ENCODE measurements at regions not wholly inside any gene's neighbourhood (a gene's known extent, or its start where the extent isn't known, plus 50 kb on each side); places are given as distances from the start of the nearest gene placed in this dataset.

DNA sequence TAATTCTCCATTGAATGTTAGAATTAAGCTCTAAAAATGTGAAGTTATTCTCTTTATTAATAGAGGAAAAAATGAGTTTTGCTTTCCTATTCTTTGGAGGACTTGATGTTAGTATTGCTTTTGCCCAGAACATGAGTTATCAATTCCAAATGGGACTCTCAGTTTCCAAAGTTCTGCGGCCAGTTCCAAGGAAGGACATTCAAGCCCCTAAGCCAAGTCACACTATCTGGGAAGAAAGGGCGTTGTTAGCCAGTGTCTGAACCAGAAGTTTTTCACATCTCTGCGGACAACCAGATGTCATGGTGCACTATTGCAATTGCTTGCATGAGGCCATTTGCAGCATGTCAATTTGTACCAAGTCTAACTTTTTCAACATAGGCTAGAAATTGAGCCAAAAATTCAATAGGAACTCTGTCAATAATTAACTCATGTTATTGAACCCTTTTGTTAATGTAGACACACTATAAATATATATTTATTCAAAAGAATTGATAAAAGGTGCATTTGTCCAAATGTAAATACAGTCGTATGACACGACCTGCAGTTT, 183.3 kb upstream of the PIK3R1 start:
- Mint-ChIP-seq H3K4me3 (ENCODE audit: low read depth, unreplicated experiment) (no peak overlapping the region), H3K27ac (ENCODE audit: unreplicated experiment) (no peak overlapping the region), H3K27me3 (ENCODE audit: unreplicated experiment) (no peaks in the 10 kb centered on the region), H3K4me1 (ENCODE audit: low read depth, unreplicated experiment) (peaks cover 46% of the 10 kb centered on the region), H3K36me3 (ENCODE audit: insufficient read depth, unreplicated experiment) (no peaks in the 10 kb centered on the region), H3K9me3 (ENCODE audit: low read depth, unreplicated experiment) (no peaks in the 10 kb centered on the region)
- DNase-seq = no peak
- intact Hi-C loops (cut with micrococcal nuclease; ENCODE audit: unreplicated experiment) = loop anchor here (5.0 kb wide), 1 partner anchor 185 kb away; the partner anchor contains the start of gene PIK3R1
- CTCF ChIA-PET = no interaction called here
- no TSS peak for BruUV-seq (replicated peaks)
- TF ChIP-seq, protein P1, sequence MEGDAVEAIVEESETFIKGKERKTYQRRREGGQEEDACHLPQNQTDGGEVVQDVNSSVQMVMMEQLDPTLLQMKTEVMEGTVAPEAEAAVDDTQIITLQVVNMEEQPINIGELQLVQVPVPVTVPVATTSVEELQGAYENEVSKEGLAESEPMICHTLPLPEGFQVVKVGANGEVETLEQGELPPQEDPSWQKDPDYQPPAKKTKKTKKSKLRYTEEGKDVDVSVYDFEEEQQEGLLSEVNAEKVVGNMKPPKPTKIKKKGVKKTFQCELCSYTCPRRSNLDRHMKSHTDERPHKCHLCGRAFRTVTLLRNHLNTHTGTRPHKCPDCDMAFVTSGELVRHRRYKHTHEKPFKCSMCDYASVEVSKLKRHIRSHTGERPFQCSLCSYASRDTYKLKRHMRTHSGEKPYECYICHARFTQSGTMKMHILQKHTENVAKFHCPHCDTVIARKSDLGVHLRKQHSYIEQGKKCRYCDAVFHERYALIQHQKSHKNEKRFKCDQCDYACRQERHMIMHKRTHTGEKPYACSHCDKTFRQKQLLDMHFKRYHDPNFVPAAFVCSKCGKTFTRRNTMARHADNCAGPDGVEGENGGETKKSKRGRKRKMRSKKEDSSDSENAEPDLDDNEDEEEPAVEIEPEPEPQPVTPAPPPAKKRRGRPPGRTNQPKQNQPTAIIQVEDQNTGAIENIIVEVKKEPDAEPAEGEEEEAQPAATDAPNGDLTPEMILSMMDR (IDR thresholded peaks at IDR 0.05; ENCODE audit: unreplicated experiment) = no peak

DNA sequence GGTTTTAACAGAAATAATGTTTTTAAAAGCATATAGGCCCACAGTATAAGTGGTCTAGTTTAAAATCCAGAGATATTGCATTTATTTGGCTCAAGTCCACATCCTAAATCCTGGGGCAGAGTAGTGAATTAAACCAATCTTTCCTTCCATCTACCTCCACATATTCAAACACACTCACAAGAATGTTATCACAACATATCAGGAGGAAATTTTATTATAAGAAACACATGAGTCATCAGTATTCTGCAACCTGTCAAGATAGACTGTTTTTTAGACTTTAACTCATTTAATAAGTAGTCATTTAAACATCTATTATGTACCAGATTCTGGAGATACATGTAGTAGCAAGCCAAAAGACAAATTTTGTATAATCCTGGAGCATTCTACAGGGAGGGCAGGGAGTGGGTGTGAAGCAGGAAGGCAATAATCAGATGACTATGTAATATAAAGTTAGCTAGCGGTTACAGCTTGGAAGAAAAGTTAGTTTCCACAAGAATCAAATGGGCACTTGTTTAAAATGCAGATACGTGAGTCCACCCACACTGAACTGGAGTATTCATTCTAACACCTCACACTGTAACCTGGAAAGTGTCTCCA, 187.3 kb upstream of the PIK3R1 start:
- no TSS peak for BruUV-seq (replicated peaks)
- intact Hi-C loops (cut with micrococcal nuclease; ENCODE audit: unreplicated experiment) = no loop called here
- Mint-ChIP-seq H3K4me3 (ENCODE audit: low read depth, unreplicated experiment) (no peak overlapping the region), H3K27me3 (ENCODE audit: unreplicated experiment) (no peaks in the 10 kb centered on the region), H3K27ac (ENCODE audit: unreplicated experiment) (no peak overlapping the region), H3K9me3 (ENCODE audit: low read depth, unreplicated experiment) (peaks cover 2% of the 10 kb centered on the region), H3K4me1 (ENCODE audit: low read depth, unreplicated experiment) (peaks cover 28% of the 10 kb centered on the region), H3K36me3 (ENCODE audit: insufficient read depth, unreplicated experiment) (no peaks in the 10 kb centered on the region)
- TF ChIP-seq, protein P1 (IDR thresholded peaks at IDR 0.05; ENCODE audit: unreplicated experiment) = no peak
- no peak for DNase-seq
- CTCF ChIA-PET = interaction anchor here (0.6 kb wide), 1 partner anchor 785 kb away, joined by 3 read pairs; no protein-coding TSS in a partner anchor

DNA sequence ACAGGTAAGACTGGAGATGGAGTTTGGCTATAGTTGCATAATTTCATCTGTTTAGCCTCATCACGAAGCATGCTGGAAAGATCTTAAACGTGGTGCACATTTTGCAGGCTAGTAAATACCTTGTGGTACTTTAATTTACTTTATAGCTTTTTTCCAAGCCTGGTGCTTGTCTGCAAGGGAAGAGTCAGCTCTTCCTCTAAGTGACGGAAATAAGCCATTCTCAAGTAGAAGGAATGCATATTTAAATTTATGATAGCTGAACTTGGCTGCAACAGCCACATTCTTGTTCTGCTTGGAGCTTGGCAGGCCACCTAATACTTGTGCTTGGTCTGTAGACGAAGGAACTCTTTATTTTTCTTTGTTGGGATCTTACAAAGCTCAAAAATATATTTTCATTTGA, 188.0 kb upstream of the PIK3R1 start:
- intact Hi-C loops (cut with micrococcal nuclease; ENCODE audit: unreplicated experiment) = no loop called here
- no peaks in the 10 kb centered on the region for H3K27me3 Mint-ChIP-seq (ENCODE audit: unreplicated experiment)
- no peak overlapping the region for H3K4me3 Mint-ChIP-seq (ENCODE audit: low read depth, unreplicated experiment)
- H3K36me3 Mint-ChIP-seq (ENCODE audit: insufficient read depth, unreplicated experiment) = no peaks in the 10 kb centered on the region
- TF ChIP-seq, protein P1 (IDR thresholded peaks at IDR 0.05; ENCODE audit: unreplicated experiment) = no peak
- BruUV-seq (replicated peaks) = no TSS peak
- H3K9me3 Mint-ChIP-seq (ENCODE audit: low read depth, unreplicated experiment) = peaks cover 2% of the 10 kb centered on the region
- peaks cover 21% of the 10 kb centered on the region for H3K4me1 Mint-ChIP-seq (ENCODE audit: low read depth, unreplicated experiment)
- no peak for DNase-seq
- no peak overlapping the region for H3K27ac Mint-ChIP-seq (ENCODE audit: unreplicated experiment)
- CTCF ChIA-PET = interaction anchor here (0.6 kb wide), 1 partner anchor 785 kb away, joined by 3 read pairs; no protein-coding TSS in a partner anchor

DNA sequence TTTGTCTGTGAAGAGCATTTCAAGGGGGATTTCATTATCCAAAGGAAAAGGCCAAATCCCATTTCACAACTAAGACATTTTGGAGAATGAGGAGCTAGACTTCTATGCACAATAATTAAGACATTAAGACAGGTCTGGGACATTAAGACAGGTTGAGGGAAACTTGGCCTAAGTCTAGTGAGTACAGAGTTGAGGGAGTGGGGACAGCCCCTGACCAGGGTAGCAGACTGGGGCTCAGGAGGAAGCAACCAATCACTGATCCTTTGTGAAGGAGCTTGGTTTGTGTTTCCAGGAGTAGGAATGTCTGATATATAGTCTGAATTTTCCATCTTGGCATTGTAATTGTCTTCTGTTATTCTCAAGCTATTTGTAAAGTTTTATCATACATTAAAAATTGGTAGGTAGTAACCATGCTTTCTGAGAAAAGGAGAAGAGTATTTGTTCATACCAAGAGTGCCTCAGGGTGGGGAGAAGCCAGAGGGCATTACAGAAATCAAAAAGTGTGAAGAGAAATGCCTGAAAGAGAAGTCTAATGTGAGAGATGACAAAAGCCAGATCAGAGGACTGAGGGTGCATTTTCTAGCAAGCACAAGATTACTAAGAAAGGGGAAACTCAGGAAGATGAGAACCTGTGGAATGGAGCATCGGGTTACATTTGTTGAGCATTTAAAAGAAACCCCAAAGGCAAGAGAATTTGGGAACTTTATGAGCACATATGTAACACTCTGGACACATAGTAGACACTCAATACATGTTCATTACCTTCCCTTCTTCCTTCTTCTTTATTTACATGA, 189.3 kb upstream of the PIK3R1 start:
- Mint-ChIP-seq H3K36me3 (ENCODE audit: insufficient read depth, unreplicated experiment) (no peaks in the 10 kb centered on the region), H3K27ac (ENCODE audit: unreplicated experiment) (no peak overlapping the region), H3K4me3 (ENCODE audit: low read depth, unreplicated experiment) (no peak overlapping the region), H3K4me1 (ENCODE audit: low read depth, unreplicated experiment) (peaks cover 18% of the 10 kb centered on the region), H3K27me3 (ENCODE audit: unreplicated experiment) (no peaks in the 10 kb centered on the region), H3K9me3 (ENCODE audit: low read depth, unreplicated experiment) (peaks cover 2% of the 10 kb centered on the region)
- CTCF ChIA-PET = interaction anchor here (0.5 kb wide), 1 partner anchor 306 kb away, joined by 3 read pairs; no protein-coding TSS in a partner anchor
- TF ChIP-seq, protein P1 (IDR thresholded peaks at IDR 0.05; ENCODE audit: unreplicated experiment) = no peak
- BruUV-seq (replicated peaks) = no TSS peak
- no peak for DNase-seq
- intact Hi-C loops (cut with micrococcal nuclease; ENCODE audit: unreplicated experiment) = no loop called here
